SJSA1 (cell line): ENCODE measurements at regions not wholly inside any gene's neighbourhood (a gene's known extent, or its start where the extent isn't known, plus 50 kb on each side); places are given as distances from the start of the nearest gene placed in this dataset.

ENCODE experiments used
- DNase-seq, 2 experiments: peaks; one replicate each; pipeline ENCODE4 v3.0.0-alpha.2; 2015 to 2020; ENCODE audit warnings: low spot score in 2 of 2, low read depth in 1 of 2
- H3K27ac ChIP-seq: fragments of 250-450 bp; sonication (Bioruptor Pico); 2 replicates; pipeline ENCODE4 v1.5.1; 2020; ENCODE audit warnings: mild to moderate bottlenecking, moderate library complexity
- H3K27me3 ChIP-seq: fragments of 250-450 bp; sonication (Bioruptor Pico); replicated peaks from 2 replicates; pipeline ENCODE4 v1.5.1; 2020; ENCODE audit warnings: mild to moderate bottlenecking, moderate library complexity
- H3K36me3 ChIP-seq: fragments of 250-450 bp; sonication (Bioruptor Pico); 2 replicates; pipeline ENCODE4 v1.5.1; 2020; ENCODE audit warnings: mild to moderate bottlenecking
- H3K4me1 ChIP-seq: fragments of 250-450 bp; sonication (Bioruptor Pico); replicated peaks from 2 replicates; pipeline ENCODE4 v1.6.1; 2021; ENCODE audit warnings: mild to moderate bottlenecking
- H3K4me3 ChIP-seq: fragments of 250-450 bp; sonication (Bioruptor Pico); 2 replicates; pipeline ENCODE4 v1.5.1; 2020; ENCODE audit warnings: mild to moderate bottlenecking
- H3K9me3 ChIP-seq: fragments of 250-450 bp; sonication (Bioruptor Pico); replicated peaks from 2 replicates; pipeline ENCODE4 v1.5.1; 2020; ENCODE audit warnings: mild to moderate bottlenecking

- Histone ChIP-seq H3K27me3 (no peaks in the 10 kb centered on the region), H3K27ac (no peak overlapping the region), H3K4me3 (no peak overlapping the region), H3K9me3 (peaks cover 4% of the 10 kb centered on the region; the same call in 1 of the 2 replicates), H3K4me1 (peaks cover 17% of the 10 kb centered on the region; the same call in 1 of the 2 replicates), H3K36me3 (no peaks in the 10 kb centered on the region)
- no peak for DNase-seq
Measured at GRCh38 chr20:58112017-58112781, 116.3 kb downstream of the ANKRD60 start.

GRCh38 chr20:58111310-58112016 lies 117.0 kb downstream of the ANKRD60 start:
- H3K4me1 ChIP-seq = peaks cover 17% of the 10 kb centered on the region; the same call in 1 of the 2 replicates
- no peak overlapping the region for H3K4me3 ChIP-seq
- no peak overlapping the region for H3K27ac ChIP-seq
- no peaks in the 10 kb centered on the region for H3K27me3 ChIP-seq
- DNase-seq = no peak
- peaks cover 4% of the 10 kb centered on the region; the same call in 1 of the 2 replicates for H3K9me3 ChIP-seq
- no peaks in the 10 kb centered on the region for H3K36me3 ChIP-seq

- Histone ChIP-seq H3K4me1 (peaks cover 17% of the 10 kb centered on the region; the same call in 1 of the 2 replicates), H3K36me3 (no peaks in the 10 kb centered on the region), H3K27me3 (no peaks in the 10 kb centered on the region), H3K4me3 (no peak overlapping the region), H3K27ac (no peak overlapping the region), H3K9me3 (peaks cover 4% of the 10 kb centered on the region; the same call in 1 of the 2 replicates)
- DNase-seq = no peak
Measured at GRCh38 chr20:58109918-58110635, 118.4 kb downstream of the ANKRD60 start.

GRCh38 chr20:58109126-58109880 lies 119.2 kb downstream of the ANKRD60 start:
- Histone ChIP-seq H3K4me3 (no peak overlapping the region), H3K36me3 (no peaks in the 10 kb centered on the region), H3K9me3 (peaks cover 4% of the 10 kb centered on the region; the same call in 1 of the 2 replicates), H3K27ac (no peak overlapping the region), H3K4me1 (peaks cover 17% of the 10 kb centered on the region; the same call in 1 of the 2 replicates), H3K27me3 (no peaks in the 10 kb centered on the region)
- DNase-seq = peak in 1 of 2 experiments; percentile 17

GRCh38 chr20:58107533-58107932 lies 120.9 kb downstream of the ANKRD60 start:
- no peak overlapping the region for H3K27ac ChIP-seq
- peaks cover 17% of the 10 kb centered on the region; the same call in 1 of the 2 replicates for H3K4me1 ChIP-seq
- no peaks in the 10 kb centered on the region for H3K36me3 ChIP-seq
- H3K9me3 ChIP-seq = peaks cover 4% of the 10 kb centered on the region; the same call in 1 of the 2 replicates
- no peak overlapping the region for H3K4me3 ChIP-seq
- H3K27me3 ChIP-seq = no peaks in the 10 kb centered on the region
- no peak for DNase-seq

GRCh38 chr20:58106143-58106750 lies 122.2 kb downstream of the ANKRD60 start:
- no peak overlapping the region for H3K4me3 ChIP-seq
- peaks cover 7% of the 10 kb centered on the region; the same call in 1 of the 2 replicates for H3K4me1 ChIP-seq
- H3K36me3 ChIP-seq = no peaks in the 10 kb centered on the region
- DNase-seq = no peak
- H3K9me3 ChIP-seq = peaks cover 4% of the 10 kb centered on the region; the same call in 1 of the 2 replicates
- H3K27me3 ChIP-seq = no peaks in the 10 kb centered on the region
- H3K27ac ChIP-seq = no peak overlapping the region

GRCh38 chr20:58103961-58104360 lies 124.5 kb downstream of the ANKRD60 start:
- H3K27me3 ChIP-seq = no peaks in the 10 kb centered on the region

GRCh38 chr20:58103517-58103904 lies 124.9 kb downstream of the ANKRD60 start:
- Histone ChIP-seq H3K27me3 (no peaks in the 10 kb centered on the region), H3K4me1 (no peaks in the 10 kb centered on the region), H3K36me3 (no peaks in the 10 kb centered on the region), H3K27ac (no peak overlapping the region), H3K4me3 (no peak overlapping the region), H3K9me3 (no peaks in the 10 kb centered on the region)
- DNase-seq = no peak

More at GRCh38 chr20:58103961-58104360, 124.5 kb downstream of the ANKRD60 start:
- Histone ChIP-seq H3K4me3 (no peak overlapping the region), H3K36me3 (no peaks in the 10 kb centered on the region), H3K27ac (no peak overlapping the region), H3K9me3 (no peaks in the 10 kb centered on the region), H3K4me1 (no peaks in the 10 kb centered on the region)
- no peak for DNase-seq

GRCh38 chr20:58102744-58103516 lies 125.5 kb downstream of the ANKRD60 start:
- peaks cover 1% of the 10 kb centered on the region for H3K4me1 ChIP-seq
- H3K27ac ChIP-seq = no peak overlapping the region
- no peak for DNase-seq
- H3K9me3 ChIP-seq = no peaks in the 10 kb centered on the region
- H3K36me3 ChIP-seq = no peaks in the 10 kb centered on the region
- H3K4me3 ChIP-seq = no peak overlapping the region
- no peaks in the 10 kb centered on the region for H3K27me3 ChIP-seq

GRCh38 chr20:58102261-58102660 lies 126.2 kb downstream of the ANKRD60 start:
- H3K27me3 ChIP-seq = no peaks in the 10 kb centered on the region
- DNase-seq = no peak
- no peaks in the 10 kb centered on the region for H3K36me3 ChIP-seq
- no peaks in the 10 kb centered on the region; the same call in 1 of the 2 replicates for H3K9me3 ChIP-seq
- H3K4me3 ChIP-seq = no peak overlapping the region
- H3K4me1 ChIP-seq = peaks cover 8% of the 10 kb centered on the region
- no peak overlapping the region for H3K27ac ChIP-seq

GRCh38 chr20:58100731-58101356 lies 127.6 kb downstream of the ANKRD60 start:
- no peak overlapping the region for H3K27ac ChIP-seq
- no peaks in the 10 kb centered on the region for H3K27me3 ChIP-seq
- no peak overlapping the region for H3K4me3 ChIP-seq
- peaks cover 9% of the 10 kb centered on the region for H3K4me1 ChIP-seq
- H3K9me3 ChIP-seq = no peaks in the 10 kb centered on the region; the same call in 1 of the 2 replicates
- DNase-seq = no peak
- H3K36me3 ChIP-seq = no peaks in the 10 kb centered on the region
